Liver (tissue), 8 donors: ENCODE measurements at regions not wholly inside any gene's neighbourhood (a gene's known extent, or its start where the extent isn't known, plus 50 kb on each side); places are given as distances from the start of the nearest gene placed in this dataset.

ENCODE experiments used
- DNase-seq: peaks from one replicate; pipeline ENCODE4 v3.0.0-alpha.2; 2017; ENCODE audit warnings: low spot score
- H3K27ac ChIP-seq, 2 donors: one replicate each; pipeline ENCODE4 v1.7.0; 2013; ENCODE audit warnings: inconsistent platforms in 2 of 2, low read length in 2 of 2, control low read depth in 1 of 2, low read depth in 1 of 2, mild to moderate bottlenecking in 1 of 2
- H3K27me3 ChIP-seq, 4 donors: one replicate each; pipeline versions ENCODE4 v1.6.1 to v1.7.0; 2013; ENCODE audit warnings: low read length in 3 of 4, inconsistent platforms in 1 of 4, mild to moderate bottlenecking in 1 of 4, moderate library complexity in 1 of 4; ENCODE audit not compliant: control insufficient read depth in 4 of 4, insufficient read depth in 4 of 4
- H3K36me3 ChIP-seq, 4 donors: one replicate each; pipeline versions ENCODE4 v1.6.1 to v1.7.0; 2013; ENCODE audit warnings: low read length in 3 of 4, mild to moderate bottlenecking in 3 of 4, low read depth in 1 of 4, moderate library complexity in 1 of 4; ENCODE audit not compliant: control insufficient read depth in 4 of 4, insufficient read depth in 3 of 4
- H3K4me1 ChIP-seq, 4 donors: one replicate each; pipeline versions ENCODE4 v1.6.1 to v1.7.0; 2013; ENCODE audit warnings: low read length in 3 of 4, mild to moderate bottlenecking in 3 of 4, moderate library complexity in 1 of 4; ENCODE audit not compliant: control insufficient read depth in 4 of 4, insufficient read depth in 4 of 4
- H3K4me3 ChIP-seq, 3 donors: one replicate each; pipeline versions ENCODE4 v1.6.1 to v1.7.0; 2013; ENCODE audit warnings: low read length in 3 of 3, control low read depth in 1 of 3, low read depth in 1 of 3, mild to moderate bottlenecking in 1 of 3
- H3K9ac ChIP-seq, 2 donors: one replicate each; pipeline ENCODE4 v1.7.0; 2013; ENCODE audit warnings: low read length in 2 of 2, mild to moderate bottlenecking in 2 of 2, moderate library complexity in 2 of 2, control low read depth in 1 of 2, low read depth in 1 of 2
- H3K9me3 ChIP-seq, 4 donors: one replicate each; pipeline versions ENCODE4 v1.6.1 to v1.7.0; 2013; ENCODE audit warnings: low read length in 3 of 4; ENCODE audit not compliant: control insufficient read depth in 4 of 4
- ATF3 ChIP-seq: IDR thresholded peaks from 2 replicates; pipeline ENCODE4 v1.6.1; 2016; ENCODE audit warnings: antibody characterized with exemption
- CTCF ChIP-seq: fragments of 150-350 bp; IDR thresholded peaks from 2 replicates; pipeline ENCODE4 v1.5.1; 2017; ENCODE audit warnings: improper control_type of control experiment, low read depth, low read length; ENCODE audit not compliant: missing input control
- EGR1 ChIP-seq, 2 donors: IDR thresholded peaks; 2 replicates each; pipeline ENCODE4 v1.6.1; 2016 to 2018; ENCODE audit warnings: antibody characterized with exemption in 2 of 2, low read depth in 2 of 2
- FOXA1 ChIP-seq: IDR thresholded peaks from 2 replicates; pipeline ENCODE4 v1.6.1; 2016; ENCODE audit warnings: antibody characterized with exemption
- FOXA2 ChIP-seq: IDR thresholded peaks from 2 replicates; pipeline ENCODE4 v1.6.1; 2016; ENCODE audit warnings: antibody characterized with exemption
- GABPA ChIP-seq, 2 donors: IDR thresholded peaks in 1 of 2; conservative IDR thresholded peaks in 1 of 2; 2 replicates each; pipeline ENCODE4 v1.6.1; 2016; ENCODE audit warnings: antibody characterized with exemption in 2 of 2, mild to moderate bottlenecking in 1 of 2, moderate library complexity in 1 of 2
- HNF4A ChIP-seq, 2 donors: conservative IDR thresholded peaks; 2 replicates each; pipeline ENCODE4 v1.6.1; 2016; ENCODE audit warnings: antibody characterized with exemption in 2 of 2, mild to moderate bottlenecking in 2 of 2
- HNF4G ChIP-seq: IDR thresholded peaks from 2 replicates; pipeline ENCODE4 v1.6.1; 2016; ENCODE audit warnings: antibody characterized with exemption
- JUND ChIP-seq, 2 donors: IDR thresholded peaks; 2 replicates each; pipeline ENCODE4 v1.6.1; 2016; ENCODE audit warnings: antibody characterized with exemption in 2 of 2
- MAX ChIP-seq: IDR thresholded peaks from 2 replicates; pipeline ENCODE4 v1.6.1; 2016; ENCODE audit warnings: antibody characterized with exemption
- NR2F2 ChIP-seq: IDR thresholded peaks from 2 replicates; pipeline ENCODE4 v1.6.1; 2016; ENCODE audit warnings: antibody characterized with exemption
- REST ChIP-seq: IDR thresholded peaks from 2 replicates; pipeline ENCODE4 v1.6.1; 2016; ENCODE audit warnings: antibody characterized with exemption, mild to moderate bottlenecking
- SP1 ChIP-seq: IDR thresholded peaks from 2 replicates; pipeline ENCODE4 v1.6.1; 2018; ENCODE audit warnings: antibody characterized with exemption, mild to moderate bottlenecking
- YY1 ChIP-seq: IDR thresholded peaks from 2 replicates; pipeline ENCODE4 v1.6.1; 2016; ENCODE audit warnings: antibody characterized with exemption, mild to moderate bottlenecking
- ZBTB33 ChIP-seq: IDR thresholded peaks from 2 replicates; pipeline ENCODE4 v1.6.1; 2016; ENCODE audit warnings: antibody characterized with exemption
- WGBS: extraction: QIAGEN DNeasy Blood & Tissue Kit; methylation state at CpG from one replicate; pipeline ENCODE4 v1.1.7; 2013; 5-methylcytosine and 5-hydroxymethylcytosine counted together
- donor health status: healthy.
- donor health status: healthy.
- donor health status: healthy.
- donor health status: healthy.
- donor health status: healthy.

- Histone ChIP-seq H3K4me3 (no peak overlapping the region), H3K27me3 (no peaks in the 10 kb centered on the region), H3K9ac (no peak overlapping the region), H3K36me3 (no peaks in the 10 kb centered on the region), H3K4me1 (no peaks in the 10 kb centered on the region), H3K9me3 (no peaks in the 10 kb centered on the region), H3K27ac (no peak overlapping the region)
- TF ChIP-seq CTCF: no peak
- no peak for TF ChIP-seq NR2F2
- no peak for TF ChIP-seq YY1
- TF ChIP-seq SP1: no peak
- no peak for TF ChIP-seq ZBTB33
- no peak for TF ChIP-seq EGR1 (IDR thresholded peaks at IDR 0.05; ENCODE audit: low read depth in 2 of 2)
- TF ChIP-seq FOXA1: no peak
- WGBS: 89% methylated on average over 7 of the region's 7 CpGs
- no peak for DNase-seq
Measured at GRCh38 chr15:77865106-77865610, 212.4 kb downstream of the TBC1D2B start.

- H3K4me1 ChIP-seq: no peaks in the 10 kb centered on the region
- H3K27me3 ChIP-seq: no peaks in the 10 kb centered on the region
- no peak overlapping the region for H3K27ac ChIP-seq
- no peaks in the 10 kb centered on the region for H3K9me3 ChIP-seq
- no peak overlapping the region for H3K4me3 ChIP-seq
- no peak overlapping the region for H3K9ac ChIP-seq
- DNase-seq: no peak
- WGBS: 68% methylated on average over 21 of the region's 21 CpGs
- H3K36me3 ChIP-seq: no peaks in the 10 kb centered on the region
- TF ChIP-seq GABPA (IDR thresholded peaks at IDR 0.05 in 1 of 2, conservative IDR thresholded peaks at IDR 0.05 in 1 of 2) (no peak), ATF3 (no peak), FOXA1 (no peak), HNF4G (no peak), REST (no peak), MAX (no peak), NR2F2 (no peak), SP1 (no peak), EGR1 (IDR thresholded peaks at IDR 0.05; ENCODE audit: low read depth in 2 of 2) (no peak), FOXA2 (no peak), JUND (IDR thresholded peaks at IDR 0.05) (no peak), HNF4A (conservative IDR thresholded peaks at IDR 0.05) (no peak)
Measured at GRCh38 chr15:77864211-77865105, 213.1 kb downstream of the TBC1D2B start.
